Mesodermal cell (in vitro differentiated cells): ENCODE measurements at regions not wholly inside any gene's neighbourhood (a gene's known extent, or its start where the extent isn't known, plus 50 kb on each side); places are given as distances from the start of the nearest gene placed in this dataset.

Experiments
- H3K27ac ChIP-seq: 2 replicates; pipeline ENCODE4 v1.7.0; 2013; ENCODE audit warnings: mild to moderate bottlenecking, low read depth, low read length, moderate library complexity; ENCODE audit not compliant: severe bottlenecking
- H3K36me3 ChIP-seq: 2 replicates; pipeline ENCODE4 v1.7.1; 2013; ENCODE audit warnings: mild to moderate bottlenecking, low read length, moderate library complexity; ENCODE audit not compliant: control insufficient read depth, insufficient read depth
- H3K4me1 ChIP-seq: one replicate; pipeline ENCODE4 v1.7.1; 2013; ENCODE audit warnings: mild to moderate bottlenecking, low read length; ENCODE audit not compliant: insufficient read depth, control insufficient read depth, poor library complexity, severe bottlenecking
- H3K4me3 ChIP-seq: 2 replicates; pipeline ENCODE4 v1.7.0; 2013; ENCODE audit warnings: low read length, control low read depth, mild to moderate bottlenecking; ENCODE audit not compliant: insufficient read depth, poor library complexity, severe bottlenecking; ENCODE audit errors: extremely low read depth
- H3K9me3 ChIP-seq: 2 replicates; pipeline ENCODE4 v1.7.1; 2013; ENCODE audit warnings: mild to moderate bottlenecking, low read length, moderate library complexity; ENCODE audit not compliant: control insufficient read depth
- WGBS, 2 experiments: methylation state at CpG; one replicate each; pipeline ENCODE4 v1.1.5; 2013; ENCODE audit warnings: missing lambda C conversion rate in 2 of 2; ENCODE audit not compliant: insufficient coverage in 2 of 2; 5-methylcytosine and 5-hydroxymethylcytosine counted together

DNA sequence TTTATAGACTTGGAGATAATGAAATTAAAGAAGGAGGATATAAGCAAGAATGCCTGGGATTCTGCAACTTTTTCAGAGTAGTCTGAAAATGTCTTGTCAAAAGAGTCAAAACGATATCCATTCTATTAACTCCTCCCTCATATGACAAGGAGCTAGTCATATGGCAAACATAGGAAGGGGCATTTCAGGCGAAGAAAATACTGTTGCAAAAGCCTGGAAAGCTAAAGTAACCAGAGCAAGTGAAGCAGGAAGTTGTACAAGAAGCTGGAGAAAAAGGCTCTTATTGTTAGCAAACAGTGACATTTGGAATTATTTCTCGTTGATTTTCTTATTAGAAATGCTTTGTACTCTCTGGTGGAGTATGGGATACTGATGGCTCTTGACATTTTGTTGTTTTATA lies 94.0 kb upstream of the PTPRD start:
- Histone ChIP-seq H3K4me3 (no peak overlapping the region), H3K4me1 (peaks cover 6% of the 10 kb centered on the region), H3K36me3 (no peaks in the 10 kb centered on the region), H3K27ac (no peak overlapping the region), H3K9me3 (no peaks in the 10 kb centered on the region)
- 100% methylated on average over 1 of the region's 3 CpGs for WGBS, 2 experiments

DNA sequence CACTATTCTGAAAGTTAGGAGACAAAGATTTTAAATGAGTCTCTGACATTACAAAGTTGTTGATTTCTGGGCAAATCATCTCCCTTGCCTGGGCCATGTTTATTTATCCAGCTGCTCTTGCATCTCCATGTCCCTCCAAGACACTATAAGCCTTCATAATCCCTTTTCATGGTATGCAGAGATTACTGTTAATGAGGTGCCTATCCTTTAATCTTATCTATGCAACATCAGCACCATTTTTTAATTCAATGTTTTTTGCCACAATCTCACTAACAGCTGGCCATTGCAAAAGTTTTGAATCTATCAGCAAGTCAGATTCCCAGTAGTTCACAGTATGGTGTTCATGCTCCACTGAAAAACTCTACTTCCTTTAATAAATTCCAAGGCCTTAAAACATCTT lies 108.5 kb upstream of the PTPRD start:
- Histone ChIP-seq H3K36me3 (no peaks in the 10 kb centered on the region), H3K9me3 (no peaks in the 10 kb centered on the region), H3K4me3 (no peak overlapping the region), H3K4me1 (no peaks in the 10 kb centered on the region), H3K27ac (no peak overlapping the region)

DNA sequence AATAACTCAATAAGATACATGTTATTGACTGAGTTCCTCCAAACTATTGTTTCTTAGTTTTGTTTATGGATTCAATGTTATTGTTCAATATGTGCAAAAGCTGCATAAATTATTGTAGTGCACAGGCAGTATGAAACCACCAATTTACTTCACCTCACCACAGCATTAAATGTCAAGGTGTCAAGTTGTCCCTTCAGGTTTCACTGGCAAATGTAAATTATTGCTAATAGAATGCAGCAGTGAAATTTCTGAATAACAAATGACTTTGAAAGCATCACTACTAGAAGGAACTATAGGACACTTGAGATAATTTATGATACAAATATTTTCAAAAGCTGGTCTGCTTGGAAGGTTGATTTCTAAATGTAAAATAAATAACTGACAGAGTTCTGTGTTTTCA lies 116.4 kb upstream of the PTPRD start:
- H3K9me3 ChIP-seq = no peaks in the 10 kb centered on the region
- no peak overlapping the region for H3K4me3 ChIP-seq
- H3K4me1 ChIP-seq = no peaks in the 10 kb centered on the region
- no peak overlapping the region for H3K27ac ChIP-seq
- no peaks in the 10 kb centered on the region for H3K36me3 ChIP-seq

DNA sequence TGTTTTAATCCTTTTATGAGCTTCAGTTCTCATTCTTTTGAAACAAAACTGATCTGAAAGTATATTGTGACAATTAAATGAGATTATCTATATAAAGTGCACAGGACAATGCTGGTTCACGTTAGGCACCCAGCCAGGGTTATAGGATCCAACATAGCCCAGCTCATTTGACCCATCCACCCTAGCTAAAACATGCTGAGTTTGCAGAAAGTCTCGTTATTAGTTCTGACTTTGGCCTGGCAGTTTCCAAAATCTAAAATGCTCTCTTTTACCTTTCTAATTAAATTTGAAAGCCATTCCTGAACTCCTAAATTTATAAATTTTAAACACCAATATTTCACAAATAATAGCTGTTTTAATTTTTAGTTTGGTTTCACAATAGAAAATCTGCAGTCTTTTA lies 131.9 kb upstream of the PTPRD start:
- Histone ChIP-seq H3K4me1 (no peaks in the 10 kb centered on the region), H3K9me3 (no peaks in the 10 kb centered on the region), H3K4me3 (no peak overlapping the region), H3K36me3 (no peaks in the 10 kb centered on the region), H3K27ac (no peak overlapping the region)
- WGBS, 2 experiments = 67 to 90% methylated on average over 1 of the region's 2 CpGs

DNA sequence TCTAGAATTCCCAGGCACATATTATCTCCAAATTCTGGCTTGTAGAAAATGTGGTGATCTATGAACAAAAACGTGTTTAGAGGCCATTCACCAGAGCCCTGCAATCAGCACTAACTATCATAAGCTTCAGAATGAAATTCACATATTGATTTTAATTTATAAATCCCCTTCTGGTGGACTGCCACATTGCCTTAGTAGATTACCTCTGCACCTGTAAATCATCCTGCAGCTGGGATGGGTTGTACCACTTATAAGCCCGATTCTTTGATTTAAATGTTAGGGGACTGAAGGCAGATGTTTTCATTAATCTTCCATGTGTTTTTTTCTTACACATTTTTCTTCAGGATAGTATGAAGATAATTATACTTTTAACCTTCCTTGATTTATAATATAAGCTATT lies 140.7 kb upstream of the PTPRD start:
- H3K36me3 ChIP-seq = no peaks in the 10 kb centered on the region
- no peak overlapping the region for H3K4me3 ChIP-seq
- 80% methylated on average over 1 of the region's 2 CpGs; no CpG with 5 or more reads in 1 of the 2 experiments for WGBS, 2 experiments
- H3K27ac ChIP-seq = no peak overlapping the region
- no peaks in the 10 kb centered on the region for H3K9me3 ChIP-seq
- H3K4me1 ChIP-seq = no peaks in the 10 kb centered on the region

DNA sequence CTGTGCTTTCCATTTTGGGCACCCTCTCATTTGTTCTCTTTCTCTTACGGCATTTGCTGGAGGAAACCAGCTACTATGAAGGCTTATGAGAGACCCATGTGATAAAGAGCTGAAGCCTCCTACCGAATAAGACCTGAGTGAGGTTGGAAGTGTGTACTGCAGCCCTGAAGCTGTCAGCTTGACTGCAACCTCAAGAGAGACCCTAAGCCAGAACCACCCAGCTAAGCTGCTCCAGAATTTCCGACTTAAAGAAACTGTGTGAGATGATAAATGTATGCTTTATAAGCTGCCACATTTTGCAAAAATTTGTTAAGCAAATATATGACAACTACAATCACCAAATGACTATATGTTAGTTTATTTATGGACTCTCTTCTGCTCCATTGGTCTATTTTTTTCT lies 151.7 kb upstream of the PTPRD start:
- H3K9me3 ChIP-seq = no peaks in the 10 kb centered on the region
- H3K27ac ChIP-seq = no peak overlapping the region
- H3K4me1 ChIP-seq = no peaks in the 10 kb centered on the region
- no peak overlapping the region for H3K4me3 ChIP-seq
- 83 to 86% methylated on average over 1 of the region's 3 CpGs for WGBS, 2 experiments
- H3K36me3 ChIP-seq = no peaks in the 10 kb centered on the region

DNA sequence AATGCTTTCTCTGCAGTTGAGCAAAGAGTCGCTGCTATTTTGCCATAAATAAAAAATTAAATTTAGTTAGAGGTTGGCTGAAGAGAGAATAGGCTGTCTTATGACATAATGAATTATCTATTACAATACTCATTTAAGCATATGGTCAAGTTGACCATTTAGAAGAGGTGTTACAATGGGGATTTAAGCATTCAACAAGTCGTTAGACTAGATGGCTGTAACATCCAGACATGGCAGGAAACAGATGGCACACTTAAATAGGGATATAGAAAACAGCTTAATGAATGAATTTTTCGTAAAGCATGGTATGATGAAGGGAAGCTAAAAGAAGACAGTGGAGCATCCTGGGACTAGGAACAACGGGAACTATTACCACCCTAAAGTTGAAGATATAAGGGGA lies 160.3 kb upstream of the PTPRD start:
- H3K27ac ChIP-seq = no peak overlapping the region
- H3K4me1 ChIP-seq = no peaks in the 10 kb centered on the region
- 89 to 94% methylated on average over 1 to 3 of the region's 4 CpGs for WGBS, 2 experiments
- H3K4me3 ChIP-seq = no peak overlapping the region
- no peaks in the 10 kb centered on the region for H3K36me3 ChIP-seq
- no peaks in the 10 kb centered on the region for H3K9me3 ChIP-seq

DNA sequence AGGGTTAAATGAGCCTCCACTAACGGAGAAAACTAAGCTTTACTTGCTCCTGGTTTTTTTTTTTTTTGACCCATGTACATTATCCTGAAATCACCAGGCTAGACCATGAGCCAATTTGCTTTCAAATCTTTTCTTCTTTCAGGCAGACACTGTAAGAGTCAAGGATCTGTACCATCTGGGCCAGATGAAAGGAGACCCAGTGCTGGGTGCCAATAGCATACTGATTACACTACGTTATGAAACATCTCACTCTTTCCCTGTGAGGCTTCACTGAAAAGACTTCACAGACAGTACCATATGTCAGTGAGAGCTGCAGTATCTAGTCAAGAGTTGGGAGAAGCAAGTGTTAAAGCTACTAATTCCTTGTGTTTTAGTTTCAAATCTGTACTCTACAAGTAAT lies 161.2 kb upstream of the PTPRD start:
- no peak overlapping the region for H3K4me3 ChIP-seq
- H3K36me3 ChIP-seq = no peaks in the 10 kb centered on the region
- 40 to 100% methylated on average over 1 of the region's 2 CpGs for WGBS, 2 experiments
- H3K27ac ChIP-seq = no peak overlapping the region
- H3K4me1 ChIP-seq = no peaks in the 10 kb centered on the region
- H3K9me3 ChIP-seq = no peaks in the 10 kb centered on the region

DNA sequence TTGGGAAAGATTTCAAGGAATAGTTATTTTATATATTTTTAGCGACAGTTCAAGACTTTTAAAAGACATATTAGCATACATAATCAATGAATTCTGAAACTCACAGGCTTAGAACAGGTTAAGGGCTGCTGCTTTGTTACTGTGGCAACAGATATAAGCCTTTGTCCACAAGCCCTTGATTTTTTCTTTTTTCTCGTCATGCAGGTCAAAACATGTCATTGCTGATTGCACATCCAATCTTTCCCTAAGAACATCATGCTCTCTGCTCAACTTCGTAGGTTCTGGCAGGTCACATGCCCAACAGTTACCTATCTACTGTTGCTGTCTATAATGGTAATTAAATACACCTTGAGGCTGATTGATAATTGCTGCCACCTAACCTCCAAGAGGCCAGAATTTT lies 172.5 kb upstream of the PTPRD start:
- no peak overlapping the region for H3K27ac ChIP-seq
- 73 to 89% methylated on average over 1 of the region's 3 CpGs for WGBS, 2 experiments
- H3K4me3 ChIP-seq = no peak overlapping the region
- no peaks in the 10 kb centered on the region for H3K36me3 ChIP-seq
- H3K4me1 ChIP-seq = no peaks in the 10 kb centered on the region
- H3K9me3 ChIP-seq = no peaks in the 10 kb centered on the region

DNA sequence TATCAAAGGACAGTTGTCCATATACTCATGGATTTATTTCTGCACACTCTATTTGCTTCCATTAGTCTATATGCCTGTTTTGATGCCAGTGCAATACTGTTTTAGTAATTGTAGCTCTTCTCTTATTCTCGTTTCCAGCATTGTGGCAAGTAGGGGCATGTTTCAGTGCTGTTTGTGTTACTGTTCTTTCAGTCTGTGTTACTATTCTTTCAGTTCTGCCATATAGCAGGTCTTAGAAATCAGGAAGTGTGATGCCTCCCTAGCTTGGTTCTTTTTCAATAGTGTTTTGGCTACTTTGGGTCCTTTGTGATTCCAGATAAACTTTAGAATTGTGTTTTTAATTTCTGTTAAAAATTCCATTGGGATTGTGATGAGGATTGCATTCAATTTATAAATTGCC lies 180.5 kb upstream of the PTPRD start:
- Histone ChIP-seq H3K4me1 (no peaks in the 10 kb centered on the region), H3K4me3 (no peak overlapping the region), H3K9me3 (no peaks in the 10 kb centered on the region), H3K36me3 (no peaks in the 10 kb centered on the region), H3K27ac (no peak overlapping the region)
- no CpG with 5 or more reads among the region's 1 CpG for whole genome bisulfite sequencing, 2 experiments

DNA sequence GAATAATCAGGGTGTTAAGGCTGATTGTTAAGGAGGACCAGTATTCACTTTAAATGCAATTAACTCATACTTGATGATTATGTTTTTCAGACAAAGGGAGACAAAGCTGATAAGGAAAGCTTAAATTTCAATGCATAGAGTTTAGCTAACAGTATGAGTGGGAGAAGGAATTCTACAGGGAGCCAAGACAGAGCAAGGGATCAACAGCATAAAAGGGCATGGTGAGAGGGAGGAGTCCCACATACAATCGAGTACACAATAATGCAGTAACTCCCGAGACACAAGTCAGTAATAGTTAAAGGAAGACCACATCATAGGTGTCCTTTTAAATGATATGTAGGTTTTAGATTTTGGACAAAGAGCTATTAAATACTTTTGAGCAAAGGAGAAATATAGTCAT lies 191.7 kb upstream of the PTPRD start:
- Histone ChIP-seq H3K4me3 (no peak overlapping the region), H3K27ac (no peak overlapping the region), H3K9me3 (no peaks in the 10 kb centered on the region), H3K4me1 (no peaks in the 10 kb centered on the region), H3K36me3 (no peaks in the 10 kb centered on the region)
- no CpG with 5 or more reads among the region's 2 CpGs for WGBS, 2 experiments

DNA sequence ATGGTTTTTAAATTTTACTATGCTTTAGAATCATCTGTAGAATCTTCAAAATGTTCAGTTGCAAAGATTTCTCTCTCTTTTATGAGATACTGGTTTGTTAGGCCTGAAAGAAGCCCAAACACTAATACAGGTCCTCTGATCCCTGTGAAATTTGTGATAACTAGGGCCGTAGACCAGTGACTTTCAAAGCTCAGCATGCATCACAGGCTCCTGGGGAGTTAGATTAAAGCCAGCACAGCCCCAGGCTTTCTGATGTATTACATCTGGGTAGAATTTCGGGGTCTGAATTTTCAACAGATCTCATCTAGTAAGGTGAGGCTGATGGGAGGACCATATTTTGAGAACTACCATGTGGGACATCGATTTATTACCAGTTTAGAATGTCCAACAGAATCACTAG lies 194.1 kb upstream of the PTPRD start:
- 32 to 45% methylated on average over 2 to 3 of the region's 3 CpGs for WGBS, 2 experiments
- Histone ChIP-seq H3K27ac (no peak overlapping the region), H3K4me1 (no peaks in the 10 kb centered on the region), H3K36me3 (no peaks in the 10 kb centered on the region), H3K9me3 (no peaks in the 10 kb centered on the region), H3K4me3 (no peak overlapping the region)
